GM10266 (cell line): ENCODE measurements at regions not wholly inside any gene's neighbourhood (a gene's known extent, or its start where the extent isn't known, plus 50 kb on each side); places are given as distances from the start of the nearest gene placed in this dataset.

Experiments
- DNase-seq: peaks from one replicate; pipeline ENCODE4 v3.0.0; 2012; ENCODE audit errors: extremely low spot score
- TF ChIP-seq, protein P1 (sequence below): IDR thresholded peaks from 2 replicates; pipeline ENCODE4 v1.5.1; 2012; ENCODE audit warnings: mild to moderate bottlenecking, low read depth; ENCODE audit not compliant: control insufficient read depth, insufficient read depth; ENCODE audit errors: missing control alignments

DNA sequence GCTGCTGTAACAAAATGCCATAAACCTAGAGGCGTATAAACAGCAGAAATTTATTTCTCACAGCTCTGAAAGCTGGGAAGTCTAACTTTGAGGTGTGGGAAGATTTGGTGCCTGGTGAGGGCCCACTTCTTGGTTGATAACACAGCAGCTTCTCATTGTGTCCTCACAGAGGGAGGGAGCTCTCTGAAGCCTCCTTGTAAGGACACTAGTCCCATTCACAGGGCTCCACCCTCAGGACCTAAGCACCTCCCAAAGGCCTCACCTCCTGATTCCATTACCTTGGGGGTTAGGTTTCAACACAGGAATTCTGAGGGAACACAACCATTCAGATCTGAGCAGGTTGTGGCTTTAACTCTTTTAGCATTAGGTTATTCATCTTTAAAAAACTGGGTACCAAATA lies 380.3 kb upstream of the ATP10A start:
- TF ChIP-seq, protein P1, sequence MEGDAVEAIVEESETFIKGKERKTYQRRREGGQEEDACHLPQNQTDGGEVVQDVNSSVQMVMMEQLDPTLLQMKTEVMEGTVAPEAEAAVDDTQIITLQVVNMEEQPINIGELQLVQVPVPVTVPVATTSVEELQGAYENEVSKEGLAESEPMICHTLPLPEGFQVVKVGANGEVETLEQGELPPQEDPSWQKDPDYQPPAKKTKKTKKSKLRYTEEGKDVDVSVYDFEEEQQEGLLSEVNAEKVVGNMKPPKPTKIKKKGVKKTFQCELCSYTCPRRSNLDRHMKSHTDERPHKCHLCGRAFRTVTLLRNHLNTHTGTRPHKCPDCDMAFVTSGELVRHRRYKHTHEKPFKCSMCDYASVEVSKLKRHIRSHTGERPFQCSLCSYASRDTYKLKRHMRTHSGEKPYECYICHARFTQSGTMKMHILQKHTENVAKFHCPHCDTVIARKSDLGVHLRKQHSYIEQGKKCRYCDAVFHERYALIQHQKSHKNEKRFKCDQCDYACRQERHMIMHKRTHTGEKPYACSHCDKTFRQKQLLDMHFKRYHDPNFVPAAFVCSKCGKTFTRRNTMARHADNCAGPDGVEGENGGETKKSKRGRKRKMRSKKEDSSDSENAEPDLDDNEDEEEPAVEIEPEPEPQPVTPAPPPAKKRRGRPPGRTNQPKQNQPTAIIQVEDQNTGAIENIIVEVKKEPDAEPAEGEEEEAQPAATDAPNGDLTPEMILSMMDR = no peak
- DNase-seq = no peak

DNA sequence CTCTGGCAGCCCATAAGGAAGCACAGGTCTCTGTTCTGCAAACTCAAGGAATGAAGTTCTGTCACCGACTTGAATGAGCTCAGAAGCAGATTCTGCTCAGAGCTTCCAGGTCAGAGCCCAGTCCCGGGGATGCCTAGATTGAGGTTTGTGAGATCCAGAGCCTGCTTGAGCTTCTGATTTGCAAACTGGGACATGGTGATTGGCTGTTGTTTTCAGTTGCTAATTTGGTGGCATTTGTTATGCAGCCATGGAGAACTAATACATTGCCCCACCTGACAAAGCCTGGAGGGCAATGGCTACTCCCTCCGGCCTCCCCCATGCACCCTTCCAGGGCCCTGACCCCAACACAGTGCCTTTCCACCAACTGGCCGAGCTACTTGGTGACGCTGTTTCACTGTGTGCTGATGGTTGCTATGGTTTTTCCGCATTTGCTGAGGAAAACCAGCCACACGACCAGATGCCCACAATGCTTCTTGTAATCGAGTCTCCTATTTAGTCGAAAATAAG lies 379.5 kb upstream of the ATP10A start:
- TF ChIP-seq, protein P1 = no peak
- DNase-seq = no peak

DNA sequence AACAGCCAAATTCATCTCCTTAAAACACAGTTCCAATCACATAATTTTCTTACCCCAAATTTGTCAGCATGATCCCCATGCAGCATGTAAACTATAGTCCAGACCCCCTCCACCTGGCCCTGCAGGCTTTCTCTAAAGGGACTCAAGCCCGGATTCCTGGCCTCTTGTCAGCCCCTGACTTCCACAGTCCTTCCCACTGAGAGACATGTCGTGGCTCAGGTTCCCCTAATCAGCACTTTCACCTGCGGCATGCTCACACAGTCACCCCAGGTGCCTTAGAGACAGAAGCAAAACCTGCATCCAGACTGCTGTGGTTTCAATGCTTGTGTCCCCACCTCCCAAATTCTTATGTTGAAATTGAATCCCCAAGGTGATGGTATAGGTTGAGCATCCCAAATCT lies 372.7 kb upstream of the ATP10A start:
- no peak for DNase-seq
- TF ChIP-seq, protein P1 = no peak

DNA sequence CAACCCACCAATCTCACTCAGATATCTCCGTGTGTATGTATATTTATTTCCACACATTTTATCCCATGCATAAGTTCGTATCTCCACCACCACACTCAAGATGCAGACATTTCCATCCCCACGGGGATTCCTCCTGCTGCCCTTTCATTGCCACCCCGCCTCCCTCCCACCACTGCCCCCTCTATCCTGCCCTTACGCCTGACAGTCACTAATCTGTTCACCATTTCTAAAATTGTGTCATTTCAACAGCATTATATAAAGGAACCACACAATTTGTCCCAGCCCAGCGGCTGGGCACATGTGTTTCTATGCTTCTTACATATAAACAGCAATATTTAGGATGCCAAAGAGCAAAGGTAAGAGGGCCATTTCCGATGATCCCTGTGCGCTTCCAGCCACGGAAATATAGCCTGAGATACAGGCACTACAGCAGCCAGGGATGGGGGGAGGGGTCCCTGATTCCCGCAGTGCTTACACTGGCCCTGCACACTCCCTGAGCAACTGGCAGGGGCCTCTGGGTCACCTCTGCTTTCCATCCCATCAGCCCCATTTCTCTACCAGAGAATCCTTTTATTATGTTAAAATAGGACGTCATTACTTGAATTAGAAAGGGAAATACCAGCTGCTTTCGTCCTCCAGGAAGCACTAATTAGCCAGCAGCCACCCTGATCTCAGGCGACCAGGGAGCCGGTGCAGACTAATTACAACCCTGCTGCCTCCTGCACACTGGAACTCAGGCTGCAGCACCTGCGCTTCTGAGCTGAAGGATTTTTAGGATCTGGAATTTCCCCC lies 372.0 kb upstream of the ATP10A start:
- TF ChIP-seq, protein P1 = no peak
- no peak for DNase-seq

DNA sequence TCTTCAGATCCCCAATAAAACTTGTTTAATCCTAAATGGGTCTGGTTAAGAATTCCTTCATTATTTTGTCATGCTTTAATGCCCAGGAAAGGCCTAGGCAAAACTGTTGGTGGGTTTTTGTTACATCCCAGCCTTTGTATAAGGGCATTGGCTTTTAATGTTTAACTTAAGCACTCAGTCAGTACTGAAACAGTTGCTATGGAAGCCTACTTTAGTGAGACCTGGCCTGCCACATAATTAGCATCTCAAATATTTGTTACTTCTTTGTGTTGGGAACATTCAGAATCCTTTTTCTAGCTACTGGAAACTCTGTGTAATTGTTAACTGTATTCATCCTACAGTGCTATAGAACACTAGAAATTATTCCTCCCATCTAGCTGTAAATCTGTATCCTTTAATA lies 369.6 kb upstream of the ATP10A start:
- TF ChIP-seq, protein P1 = no peak
- DNase-seq = no peak

DNA sequence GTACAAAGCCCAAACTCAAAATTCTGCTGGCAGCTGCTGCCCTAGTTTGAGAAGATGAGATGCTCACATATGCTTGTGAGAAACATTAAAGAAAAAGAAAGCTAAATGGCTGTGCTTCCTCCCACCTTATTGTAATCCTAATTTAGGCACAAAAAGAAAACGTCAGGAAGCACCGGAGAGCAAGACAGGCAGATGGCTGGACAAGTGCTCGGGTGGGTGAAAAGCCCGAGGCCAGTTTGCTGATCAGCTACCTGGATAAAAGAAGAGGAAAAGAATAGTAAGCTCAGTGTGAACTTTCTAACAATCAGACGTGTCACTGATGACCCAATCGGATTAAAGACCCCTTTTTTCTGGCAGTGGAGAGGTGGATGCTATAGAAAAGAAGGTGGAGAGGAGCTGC lies 368.0 kb upstream of the ATP10A start:
- no peak for DNase-seq
- TF ChIP-seq, protein P1 = no peak

DNA sequence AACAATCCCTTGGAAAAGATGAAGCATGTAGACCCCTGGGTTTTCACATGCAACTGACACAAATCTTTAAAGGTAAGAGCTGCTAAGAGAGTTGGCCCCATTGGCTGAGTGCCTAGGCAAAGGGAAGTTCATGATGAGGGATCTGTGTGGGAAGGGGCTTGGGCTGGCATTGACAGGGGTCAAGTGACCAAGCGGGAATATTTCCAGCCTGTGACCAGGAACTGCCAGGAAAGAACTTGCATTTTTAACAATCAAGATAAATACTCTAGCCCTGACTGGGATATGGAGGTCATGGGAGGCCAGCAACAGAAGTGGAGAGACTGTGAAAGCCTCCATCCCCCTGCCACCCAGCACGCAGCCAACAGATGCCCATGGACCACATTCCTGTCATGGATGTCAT lies 361.1 kb upstream of the ATP10A start:
- TF ChIP-seq, protein P1 = no peak
- no peak for DNase-seq
